ENCODE measurements at regions not wholly inside any gene's neighbourhood (a gene's known extent, or its start where the extent isn't known, plus 50 kb on each side); places are given as distances from the start of the nearest gene placed in this dataset.

DNA sequence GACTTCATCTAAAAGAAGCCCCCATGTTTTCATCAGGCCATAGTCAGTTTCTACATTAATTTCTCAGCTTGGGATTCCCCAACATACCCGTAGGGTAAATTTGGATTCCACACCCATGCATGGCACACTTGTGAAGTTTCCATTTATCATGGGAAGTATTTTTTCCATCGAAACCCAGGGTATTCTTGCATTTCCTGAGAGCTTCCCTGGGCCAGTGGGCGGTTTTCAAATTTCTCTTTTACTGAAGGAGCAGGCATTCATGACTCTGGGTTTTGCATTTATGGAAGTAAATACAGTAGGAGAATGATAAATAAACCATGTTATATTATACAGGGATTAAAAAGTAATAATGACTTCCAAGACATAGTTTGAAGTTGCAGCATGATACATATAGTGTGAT lies 93.0 kb upstream of the MAP3K1 start:
- ATAC-seq (no peak), DNase-seq (no peak)
- intact Hi-C loops (cut with DNase I), result no loop called here
- Histone ChIP-seq H3K36me3 (no peaks in the 10 kb centered on the region), H3K27ac (no peak overlapping the region), H3K9me3 (no peaks in the 10 kb centered on the region), H3K4me3 (no peak overlapping the region), H3K27me3 (no peaks in the 10 kb centered on the region), H3K4me1 (peaks cover 0 to 8% of the 10 kb centered on the region in 2 donors)
- TF ChIP-seq CTCF (IDR thresholded peaks at IDR 0.05), result no peak

- no peak for TF ChIP-seq CTCF (IDR thresholded peaks at IDR 0.05)
- Histone ChIP-seq H3K9me3 (no peaks in the 10 kb centered on the region), H3K36me3 (no peaks in the 10 kb centered on the region), H3K4me1 (peaks cover 0 to 8% of the 10 kb centered on the region in 2 donors), H3K27ac (no peak overlapping the region), H3K4me3 (no peak overlapping the region), H3K27me3 (no peaks in the 10 kb centered on the region)
- DNase-seq, result no peak
- intact Hi-C loops (cut with DNase I), result no loop called here
- peak; percentile 87 for ATAC-seq
Observed at GRCh38 chr5:56717253-56717987, 97.9 kb upstream of the MAP3K1 start.

DNA sequence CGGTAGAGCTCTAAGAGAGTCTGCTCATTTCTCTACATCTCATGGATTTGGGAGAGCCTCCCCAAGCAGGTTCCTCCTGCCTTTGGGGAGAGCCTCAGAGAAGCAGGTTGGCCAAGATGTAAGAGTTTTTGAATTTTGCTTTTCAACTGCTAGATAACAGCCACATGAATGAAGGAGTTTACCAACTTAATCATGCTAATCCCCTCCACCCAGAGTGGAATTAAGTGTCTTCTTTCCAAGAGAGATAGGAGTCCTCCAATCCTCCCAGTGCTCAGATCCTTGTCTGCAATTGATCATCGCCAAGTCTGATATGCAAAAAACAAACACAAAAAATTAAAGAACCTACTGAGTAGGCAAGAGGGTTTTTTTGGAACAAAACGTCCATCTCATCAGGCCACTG lies 99.4 kb upstream of the MAP3K1 start:
- no peak for TF ChIP-seq CTCF (IDR thresholded peaks at IDR 0.05)
- ATAC-seq (no peak), DNase-seq (no peak)
- H3K9me3 ChIP-seq, result no peaks in the 10 kb centered on the region
- no peak overlapping the region for H3K27ac ChIP-seq
- H3K4me3 ChIP-seq, result no peak overlapping the region
- intact Hi-C loops (cut with DNase I), result no loop called here
- no peaks in the 10 kb centered on the region for H3K27me3 ChIP-seq
- peaks cover 0 to 8% of the 10 kb centered on the region in 2 donors for H3K4me1 ChIP-seq
- no peaks in the 10 kb centered on the region for H3K36me3 ChIP-seq

- peaks cover 0 to 3% of the 10 kb centered on the region in 2 donors for H3K9me3 ChIP-seq
- DNase-seq (no peak), ATAC-seq (no peak)
- no peak for TF ChIP-seq CTCF (IDR thresholded peaks at IDR 0.05)
- H3K4me1 ChIP-seq, result peaks cover 0 to 8% of the 10 kb centered on the region in 2 donors
- no peaks in the 10 kb centered on the region for H3K36me3 ChIP-seq
- no peaks in the 10 kb centered on the region for H3K27me3 ChIP-seq
- no peak overlapping the region for H3K4me3 ChIP-seq
- H3K27ac ChIP-seq, result no peak overlapping the region
- intact Hi-C loops (cut with DNase I), result no loop called here
Observed at GRCh38 chr5:56712895-56713591, 102.3 kb upstream of the MAP3K1 start.

DNA sequence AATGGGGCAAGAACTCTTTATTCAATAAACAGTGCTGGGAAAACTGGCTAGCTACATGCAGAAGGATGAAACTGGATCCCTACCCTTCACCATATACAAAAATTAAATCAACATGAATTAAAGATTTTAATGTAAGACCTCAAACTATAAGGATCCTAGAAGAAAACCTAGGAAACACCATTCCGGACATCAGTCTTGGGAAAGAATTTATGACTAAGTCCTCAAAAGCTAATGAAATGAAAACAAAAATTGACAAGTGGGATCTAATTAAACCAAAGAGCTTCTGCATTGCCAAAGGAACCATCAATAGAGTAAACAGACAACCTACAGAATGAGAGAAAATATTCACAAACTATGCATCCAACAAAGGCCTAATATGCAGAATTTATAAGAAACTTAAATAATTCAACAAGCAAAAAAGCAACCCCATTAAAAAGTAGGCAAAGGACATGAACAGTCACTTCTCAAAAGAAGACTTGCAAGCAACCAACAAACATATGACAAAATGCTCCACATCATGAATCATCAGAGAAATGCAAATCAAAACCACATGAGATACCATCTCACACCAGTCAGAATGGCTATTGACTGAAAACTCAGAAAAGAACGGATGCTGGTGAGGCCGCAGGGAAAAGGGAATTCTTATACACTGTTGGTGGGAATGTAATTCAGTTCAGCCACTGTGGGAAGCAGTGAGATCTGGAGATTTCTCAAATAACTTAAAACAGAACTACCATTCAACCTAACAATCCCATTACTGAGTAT lies 104.3 kb upstream of the MAP3K1 start:
- intact Hi-C loops (cut with DNase I), result no loop called here
- DNase-seq (no peak), ATAC-seq (no peak)
- H3K27me3 ChIP-seq, result no peaks in the 10 kb centered on the region
- H3K4me3 ChIP-seq, result no peak overlapping the region
- no peak overlapping the region for H3K27ac ChIP-seq
- TF ChIP-seq CTCF (IDR thresholded peaks at IDR 0.05), result no peak
- H3K36me3 ChIP-seq, result no peaks in the 10 kb centered on the region
- no peaks in the 10 kb centered on the region for H3K4me1 ChIP-seq
- peaks cover 0 to 3% of the 10 kb centered on the region in 2 donors for H3K9me3 ChIP-seq

Measured in left lung (tissue), 4 donors.